SKM-1 (cell line): ENCODE measurements at regions not wholly inside any gene's neighbourhood (a gene's known extent, or its start where the extent isn't known, plus 50 kb on each side); places are given as distances from the start of the nearest gene placed in this dataset.
"Not testable (repeated sequence)": the region's sequence is repeated elsewhere in the genome, so short reads cannot be mapped to it uniquely, and the experiment has no call there.

Experiments
- DNase-seq: peaks from one replicate; lab custom pipeline; 2025; ENCODE audit not compliant: unreplicated experiment; lab: John Stamatoyannopoulos, UW

DNA sequence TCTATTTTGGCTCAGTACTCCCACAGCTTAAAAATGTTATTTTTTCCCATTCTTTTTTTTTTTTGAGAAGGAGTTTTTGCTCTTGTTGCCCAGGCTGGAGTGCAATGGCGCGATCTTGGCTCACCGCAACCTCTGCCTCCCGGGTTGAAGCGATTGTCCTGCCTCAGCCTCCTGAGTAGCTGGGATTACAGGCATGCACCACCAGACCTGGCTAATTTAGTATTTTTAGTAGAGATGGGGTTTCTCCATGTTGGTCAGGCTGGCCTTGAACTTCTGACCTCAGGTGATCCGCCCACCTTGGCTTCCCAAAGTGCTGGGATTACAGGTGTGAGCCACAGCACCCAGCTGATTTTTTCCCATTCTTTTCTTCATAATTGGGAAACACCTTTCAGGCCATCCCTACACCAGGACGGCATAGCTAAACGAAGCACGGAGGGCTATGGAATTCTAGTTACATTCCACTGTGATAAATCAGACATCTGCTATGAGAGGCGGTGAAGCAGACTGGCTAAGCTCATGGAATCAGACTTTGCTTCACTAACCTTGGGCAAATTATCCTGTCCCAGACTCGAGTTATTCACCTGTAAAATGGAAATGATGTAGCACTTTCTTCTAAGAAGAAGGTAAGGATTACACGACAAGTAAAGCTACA is 68.7 kb upstream of the ZFAND5 start:
- DNase-seq = not testable (repeated sequence)

DNA sequence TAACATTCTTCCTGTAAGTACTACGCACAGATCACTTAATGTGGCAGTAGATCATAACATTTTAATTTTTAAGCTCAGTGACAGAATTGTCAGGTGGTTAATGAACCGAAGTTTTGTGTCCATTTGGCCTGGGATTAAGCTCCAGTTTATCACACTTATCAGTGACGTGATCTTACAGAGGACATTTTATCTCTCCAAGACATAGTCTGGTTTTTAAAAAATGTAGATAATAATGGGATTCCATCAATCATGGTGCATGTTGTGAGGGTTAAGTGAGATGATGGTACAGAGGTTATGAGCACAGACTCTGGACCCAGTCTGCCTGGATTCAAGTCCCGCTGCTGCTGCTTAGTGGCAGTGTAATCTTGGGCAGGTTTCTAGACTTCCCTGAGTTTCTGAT is 66.0 kb upstream of the ZFAND5 start:
- DNase-seq = no peak

DNA sequence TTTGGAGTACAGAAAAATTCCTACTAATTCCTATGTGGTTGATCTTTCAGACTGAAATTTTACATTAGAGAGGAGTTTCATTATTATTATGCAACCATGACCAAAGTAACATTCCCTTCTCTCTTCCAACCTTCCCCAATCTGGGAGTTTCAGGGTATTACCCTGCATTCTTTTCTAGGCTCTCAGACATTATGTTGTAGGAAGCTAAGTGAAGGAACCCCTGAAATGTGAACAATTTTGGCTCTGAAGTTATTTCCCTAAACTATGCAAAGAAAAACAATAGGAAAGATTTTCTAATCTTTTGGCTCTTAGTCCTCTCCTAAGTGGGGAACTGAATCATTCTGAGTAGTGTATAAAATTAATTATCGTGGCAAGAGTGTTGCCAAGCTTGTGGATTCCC is 63.3 kb upstream of the ZFAND5 start:
- DNase-seq = no peak

DNA sequence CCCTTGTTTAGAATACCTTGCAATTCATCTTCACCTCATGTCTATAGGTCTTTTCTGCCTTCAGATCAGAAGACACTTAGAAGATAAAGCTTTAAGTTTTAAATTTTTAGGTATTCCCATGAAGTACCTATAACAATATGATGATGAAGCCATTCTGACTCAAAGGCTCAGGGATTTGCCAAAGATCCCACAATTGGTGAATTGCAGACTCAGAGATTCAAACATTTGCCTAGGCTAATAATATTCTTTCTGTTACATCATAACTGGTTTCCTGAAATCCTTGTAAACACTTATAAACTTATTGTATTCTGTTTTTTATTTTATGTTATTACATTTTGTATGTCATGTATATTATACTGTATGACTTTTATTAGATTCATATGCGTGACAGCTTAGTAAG is 62.8 kb upstream of the ZFAND5 start:
- no peak for DNase-seq

DNA sequence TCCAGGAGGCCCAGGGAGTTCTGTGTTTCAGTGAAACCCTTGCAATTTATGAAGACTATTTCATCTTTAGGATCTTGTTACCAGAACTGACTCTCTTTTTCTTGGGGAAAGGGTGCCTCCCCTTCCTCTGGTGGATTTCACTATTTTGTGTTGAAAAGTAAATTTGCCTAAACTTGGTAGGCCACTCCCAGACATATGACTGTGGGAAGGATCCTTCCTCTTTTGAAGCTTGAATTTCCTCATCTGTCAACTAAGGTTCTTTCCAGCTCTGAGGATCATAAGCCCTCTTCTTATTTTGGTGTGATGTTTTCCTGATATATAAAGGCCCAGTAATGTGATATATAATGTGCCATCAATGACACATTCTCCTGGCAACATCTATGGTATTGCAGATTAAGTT is 59.1 kb upstream of the ZFAND5 start:
- no peak for DNase-seq

DNA sequence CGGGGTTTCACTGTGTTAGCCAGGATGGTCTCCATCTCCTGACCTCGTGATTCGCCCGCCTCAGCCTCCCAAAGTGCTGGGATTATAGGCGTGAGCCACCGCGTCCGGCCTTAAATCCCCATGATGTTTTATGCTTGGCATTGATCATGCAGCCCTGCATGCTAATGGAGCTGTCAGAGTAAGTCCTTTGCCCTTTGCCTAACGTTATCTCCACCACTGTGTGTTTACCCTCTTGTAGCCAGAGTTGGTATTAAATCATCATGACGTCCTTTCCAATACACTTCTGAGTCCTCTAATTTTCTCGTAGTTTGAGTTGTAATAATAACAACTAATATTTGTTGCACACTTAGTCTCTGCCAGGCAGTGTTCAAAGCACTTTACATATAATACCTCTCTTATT is 57.2 kb upstream of the ZFAND5 start:
- DNase-seq = no peak

DNA sequence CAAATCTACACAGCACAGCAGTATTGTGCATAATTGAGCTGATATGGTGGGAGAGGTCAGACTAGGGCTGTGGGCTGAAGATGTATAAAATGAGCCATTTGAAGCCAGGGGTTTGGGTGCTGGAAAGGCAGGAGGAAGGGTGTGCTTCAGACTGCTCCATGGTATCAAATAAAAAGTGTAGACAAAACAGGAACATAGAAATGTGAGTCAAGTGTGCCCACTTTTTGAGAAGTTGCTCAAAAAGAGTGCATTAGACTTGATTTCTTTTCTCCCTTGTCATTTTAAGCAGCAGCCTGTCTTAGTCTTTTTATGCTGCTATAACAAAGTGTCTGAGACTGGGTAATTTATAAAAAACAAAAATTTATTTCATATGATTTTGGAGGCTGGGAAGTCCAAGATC is 55.8 kb upstream of the ZFAND5 start:
- no peak for DNase-seq

DNA sequence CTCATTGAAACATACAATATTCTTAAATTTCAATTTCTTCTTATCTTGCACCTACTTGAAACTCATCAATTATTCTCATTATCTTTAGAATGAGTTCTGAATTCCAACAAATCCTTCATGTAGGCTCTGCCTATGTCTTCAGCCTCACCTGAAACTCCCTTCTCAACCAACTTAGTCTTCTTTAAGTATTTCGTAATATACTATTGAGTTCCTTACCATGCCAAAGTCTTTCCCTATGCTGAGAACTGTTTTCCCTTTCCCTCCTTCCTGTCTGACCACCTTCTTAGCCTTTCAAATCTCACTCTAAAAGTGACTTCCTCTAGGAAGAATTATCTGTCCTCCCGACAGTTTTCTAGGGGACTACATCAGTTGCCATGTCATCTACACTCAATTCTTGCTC is 50.9 kb upstream of the ZFAND5 start:
- no peak for DNase-seq

DNA sequence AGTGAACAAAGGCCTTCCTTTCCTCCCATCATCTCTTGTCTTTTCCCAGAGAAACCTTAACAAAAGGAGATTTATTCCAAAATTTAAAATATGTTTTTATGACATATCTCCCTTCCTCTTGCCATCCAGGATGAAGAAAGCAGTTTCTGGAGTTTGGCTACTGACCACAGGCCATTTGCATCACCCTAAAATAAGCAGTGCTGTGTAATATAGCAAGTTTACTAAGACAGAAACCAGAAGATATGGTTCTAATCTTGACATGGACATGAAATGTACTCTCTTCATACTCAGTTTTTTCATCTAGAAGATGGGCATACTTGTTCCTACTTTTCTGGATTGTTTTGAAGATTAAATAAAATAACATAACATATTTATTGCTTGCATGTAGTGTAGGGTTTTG is 50.2 kb upstream of the ZFAND5 start:
- no peak for DNase-seq
